Thyroid gland (tissue), 4 donors: ENCODE measurements at regions not wholly inside any gene's neighbourhood (a gene's known extent, or its start where the extent isn't known, plus 50 kb on each side); places are given as distances from the start of the nearest gene placed in this dataset.
"Not testable (repeated sequence)": the region's sequence is repeated elsewhere in the genome, so short reads cannot be mapped to it uniquely, and the experiment has no call there.

Experiments used
- DNase-seq, 2 donors: peaks; one replicate each; pipeline ENCODE4 v3.0.0-alpha.2; 2019
- H3K27ac ChIP-seq, 3 donors: fragments of 200-600 bp; sonication (generic); 1 replicate in 2 of 3; 2 replicates in 1 of 3; pipeline ENCODE4 v1.5.1; 2016 to 2019; ENCODE audit warnings: mild to moderate bottlenecking in 1 of 3, moderate library complexity in 1 of 3
- H3K27me3 ChIP-seq: fragments of 200-600 bp; sonication (generic); one replicate; pipeline ENCODE4 v1.5.1; 2019
- H3K36me3 ChIP-seq, 2 donors: fragments of 200-600 bp; sonication (generic); one replicate each; pipeline ENCODE4 v1.5.1; 2016 to 2019
- H3K4me1 ChIP-seq, 2 donors: fragments of 200-600 bp; sonication (generic); one replicate each; pipeline ENCODE4 v1.5.1; 2017 to 2019
- H3K4me3 ChIP-seq, 3 donors: fragments of 200-600 bp; sonication (generic); replicated peaks in 1 of 3; 1 replicate in 2 of 3; 2 replicates in 1 of 3; pipeline ENCODE4 v1.5.1; 2016; ENCODE audit warnings: mild to moderate bottlenecking in 1 of 3
- H3K9me3 ChIP-seq: fragments of 200-600 bp; sonication (generic); one replicate; pipeline ENCODE4 v1.5.1; 2017
- POLR2A ChIP-seq, 2 donors: fragments of 450-650 bp; IDR thresholded peaks; one replicate each; pipeline ENCODE4 v1.6.1; 2017; ENCODE audit warnings: antibody characterized with exemption in 2 of 2, mild to moderate bottlenecking in 2 of 2, moderate library complexity in 1 of 2
- WGBS, 2 donors: methylation state at CpG; one replicate each; pipeline ENCODE4 v1.1.5; 2017; 5-methylcytosine and 5-hydroxymethylcytosine counted together
- intact Hi-C: fragments of 100-400 bp; cut with DNase I; formaldehyde crosslinking; loops from one replicate; pipeline ENCODE4 v1.15.1; 2023
- TF ChIP-seq, protein P1 (sequence below), 6 experiments: fragments of 200-600 bp in 3 of 6; fragments of 450-650 bp in 3 of 6; sonication (generic) in 3 of 6; IDR thresholded peaks; one replicate each; pipeline ENCODE4 v1.5.1; 2016 to 2019; ENCODE audit warnings: antibody characterized with exemption in 6 of 6, mild to moderate bottlenecking in 2 of 6, inconsistent platforms in 1 of 6, moderate library complexity in 1 of 6

DNA sequence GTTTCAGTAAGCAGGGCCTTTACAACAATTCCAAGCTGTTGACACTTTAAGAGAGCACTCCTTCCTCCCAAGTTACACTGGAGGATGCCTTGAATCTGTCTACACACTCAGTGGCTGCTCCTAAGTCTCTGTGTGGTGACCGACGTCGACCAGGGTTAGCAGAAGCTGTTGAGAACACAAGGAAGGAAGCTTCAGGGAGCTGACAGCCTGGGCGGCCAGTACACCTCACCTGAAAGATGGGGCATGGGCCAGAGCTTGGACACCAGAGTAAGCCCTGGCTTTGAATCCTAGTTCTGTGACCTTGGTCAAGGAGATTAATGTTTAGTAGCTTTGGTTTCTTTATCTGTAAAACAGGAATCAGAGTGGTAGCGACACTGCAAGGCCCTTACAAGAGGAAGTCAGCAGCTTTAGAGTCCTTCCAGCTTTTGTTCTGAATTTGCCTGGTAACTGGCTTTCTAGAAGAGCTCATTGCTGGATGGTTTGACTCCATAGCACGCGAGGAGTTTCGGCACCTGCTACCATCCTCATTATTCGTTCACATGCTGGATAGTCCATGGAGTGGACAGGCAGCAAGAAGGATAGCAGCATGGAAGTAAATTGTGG lies 214.2 kb downstream of the FGF9 start:
- no peaks in the 10 kb centered on the region for H3K27me3 ChIP-seq
- WGBS, 2 donors, result 79 to 83% methylated on average over 9 of the region's 9 CpGs
- no peaks in the 10 kb centered on the region for H3K36me3 ChIP-seq
- no peaks in the 10 kb centered on the region for H3K9me3 ChIP-seq
- H3K27ac ChIP-seq, result no peak overlapping the region
- H3K4me3 ChIP-seq, result no peak overlapping the region
- no peak for TF ChIP-seq POLR2A (IDR thresholded peaks at IDR 0.05)
- TF ChIP-seq, protein P1, sequence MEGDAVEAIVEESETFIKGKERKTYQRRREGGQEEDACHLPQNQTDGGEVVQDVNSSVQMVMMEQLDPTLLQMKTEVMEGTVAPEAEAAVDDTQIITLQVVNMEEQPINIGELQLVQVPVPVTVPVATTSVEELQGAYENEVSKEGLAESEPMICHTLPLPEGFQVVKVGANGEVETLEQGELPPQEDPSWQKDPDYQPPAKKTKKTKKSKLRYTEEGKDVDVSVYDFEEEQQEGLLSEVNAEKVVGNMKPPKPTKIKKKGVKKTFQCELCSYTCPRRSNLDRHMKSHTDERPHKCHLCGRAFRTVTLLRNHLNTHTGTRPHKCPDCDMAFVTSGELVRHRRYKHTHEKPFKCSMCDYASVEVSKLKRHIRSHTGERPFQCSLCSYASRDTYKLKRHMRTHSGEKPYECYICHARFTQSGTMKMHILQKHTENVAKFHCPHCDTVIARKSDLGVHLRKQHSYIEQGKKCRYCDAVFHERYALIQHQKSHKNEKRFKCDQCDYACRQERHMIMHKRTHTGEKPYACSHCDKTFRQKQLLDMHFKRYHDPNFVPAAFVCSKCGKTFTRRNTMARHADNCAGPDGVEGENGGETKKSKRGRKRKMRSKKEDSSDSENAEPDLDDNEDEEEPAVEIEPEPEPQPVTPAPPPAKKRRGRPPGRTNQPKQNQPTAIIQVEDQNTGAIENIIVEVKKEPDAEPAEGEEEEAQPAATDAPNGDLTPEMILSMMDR (IDR thresholded peaks at IDR 0.05), result no peak
- intact Hi-C loops, result no loop called here
- DNase-seq, result no peak
- H3K4me1 ChIP-seq, result no peaks in the 10 kb centered on the region

DNA sequence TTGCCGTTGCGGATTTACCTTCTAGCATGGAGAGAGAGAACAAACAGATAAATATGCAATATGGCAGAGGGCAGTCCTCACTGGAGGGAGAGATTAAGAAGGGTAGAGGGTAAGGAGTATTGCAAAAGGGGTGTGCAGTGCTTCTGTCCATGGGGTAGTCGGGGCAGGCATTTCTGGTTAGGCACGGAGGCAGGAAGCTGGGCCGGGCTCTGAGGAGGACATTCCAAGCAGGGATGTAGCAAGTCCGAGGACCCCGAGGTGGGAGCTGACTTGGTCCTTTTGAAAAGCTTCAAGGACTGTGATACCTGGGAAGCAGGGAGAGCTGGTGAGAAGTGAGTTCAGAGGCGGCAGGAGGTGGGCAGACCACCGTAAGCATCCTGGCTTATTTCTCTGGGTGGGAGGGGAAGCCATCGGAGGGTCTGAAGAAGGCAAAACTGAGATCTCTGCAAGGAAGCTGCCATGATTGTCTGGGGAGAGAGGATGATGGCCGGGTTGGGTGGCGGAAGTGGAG lies 214.9 kb downstream of the FGF9 start:
- intact Hi-C loops, result no loop called here
- no peaks in the 10 kb centered on the region for H3K9me3 ChIP-seq
- H3K4me1 ChIP-seq, result no peaks in the 10 kb centered on the region
- H3K27me3 ChIP-seq, result no peaks in the 10 kb centered on the region
- no peaks in the 10 kb centered on the region for H3K36me3 ChIP-seq
- DNase-seq, result no peak
- no peak for TF ChIP-seq POLR2A (IDR thresholded peaks at IDR 0.05)
- TF ChIP-seq, protein P1 (IDR thresholded peaks at IDR 0.05), result no peak
- WGBS, 2 donors, result 89 to 90% methylated on average over 12 of the region's 12 CpGs
- no peak overlapping the region for H3K27ac ChIP-seq
- H3K4me3 ChIP-seq, result no peak overlapping the region

DNA sequence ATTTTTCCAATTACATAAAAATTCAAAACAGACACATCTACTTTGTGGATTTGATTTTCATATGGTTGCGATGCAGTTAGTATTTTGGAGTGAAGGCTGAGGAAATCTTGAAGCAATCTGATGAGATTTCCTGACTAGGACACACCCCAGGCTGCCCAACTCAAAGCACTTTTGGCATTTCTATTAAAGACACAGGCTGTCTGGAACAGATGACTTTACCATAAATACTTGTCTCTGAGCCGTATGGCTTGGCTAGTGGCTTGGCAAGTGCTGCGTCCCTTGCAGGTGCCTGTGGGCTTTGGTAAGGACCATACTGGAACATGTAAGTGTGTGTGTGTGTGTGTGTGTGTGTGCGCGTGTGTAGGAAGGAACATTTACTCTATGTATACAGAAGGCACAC lies 218.8 kb downstream of the FGF9 start:
- H3K27me3 ChIP-seq, result no peaks in the 10 kb centered on the region
- no peak overlapping the region for H3K4me3 ChIP-seq
- 81 to 87% methylated on average over 5 of the region's 5 CpGs for WGBS, 2 donors
- TF ChIP-seq, protein P1 (IDR thresholded peaks at IDR 0.05), result no peak
- TF ChIP-seq POLR2A (IDR thresholded peaks at IDR 0.05), result no peak
- no peak for DNase-seq
- H3K4me1 ChIP-seq, result no peaks in the 10 kb centered on the region
- intact Hi-C loops, result no loop called here
- no peaks in the 10 kb centered on the region for H3K9me3 ChIP-seq
- H3K27ac ChIP-seq, result no peak overlapping the region
- H3K36me3 ChIP-seq, result no peaks in the 10 kb centered on the region

DNA sequence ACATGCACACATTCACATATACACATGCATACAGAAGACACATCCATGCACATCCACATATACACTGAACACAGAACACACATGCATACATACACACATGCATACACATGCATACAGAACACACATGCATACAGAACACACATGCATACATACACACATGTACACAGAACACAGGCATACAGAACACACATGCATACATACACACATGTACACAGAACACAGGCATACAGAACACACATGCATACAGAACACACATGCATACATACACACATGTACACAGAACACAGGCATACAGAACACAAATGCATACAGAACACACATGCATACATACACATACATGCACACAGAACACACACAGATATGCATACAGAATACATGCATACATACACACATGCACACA lies 219.3 kb downstream of the FGF9 start:
- H3K27ac ChIP-seq, H3K36me3 ChIP-seq, H3K4me1 ChIP-seq, DNase-seq, H3K4me3 ChIP-seq, intact Hi-C loops, H3K27me3 ChIP-seq, H3K9me3 ChIP-seq: not testable (repeated sequence)

DNA sequence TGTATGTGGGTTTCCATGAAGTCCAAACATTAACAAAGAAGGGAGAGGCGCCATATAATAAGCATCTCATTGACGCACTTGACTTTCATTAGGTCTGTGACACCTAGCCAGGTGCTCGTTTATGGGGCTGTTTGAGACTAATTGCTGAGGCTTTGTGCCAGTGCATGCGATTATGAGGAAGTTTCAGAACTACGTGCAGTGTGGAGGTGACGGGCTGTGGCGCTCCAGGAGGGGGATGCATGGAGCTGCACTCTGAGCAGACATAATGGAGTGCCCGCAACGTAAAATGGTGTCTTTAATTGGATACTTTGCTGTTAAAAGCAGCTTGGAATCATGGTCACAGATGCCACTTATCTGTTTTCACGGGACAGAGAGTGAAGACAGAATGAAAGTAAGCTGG lies 223.2 kb downstream of the FGF9 start:
- 85 to 89% methylated on average over 10 of the region's 10 CpGs for WGBS, 2 donors
- TF ChIP-seq POLR2A (IDR thresholded peaks at IDR 0.05), result no peak
- TF ChIP-seq, protein P1 (IDR thresholded peaks at IDR 0.05), result no peak
- Histone ChIP-seq H3K27ac (no peak overlapping the region), H3K4me1 (no peaks in the 10 kb centered on the region), H3K4me3 (no peak overlapping the region), H3K9me3 (no peaks in the 10 kb centered on the region), H3K27me3 (no peaks in the 10 kb centered on the region), H3K36me3 (no peaks in the 10 kb centered on the region)
- intact Hi-C loops, result no loop called here
- DNase-seq, result no peak
